ENCODE measurements at regions not wholly inside any gene's neighbourhood (a gene's known extent, or its start where the extent isn't known, plus 50 kb on each side); places are given as distances from the start of the nearest gene placed in this dataset.

GRCh38 chr16:54422569-54422978 lies 136.0 kb upstream of the IRX3 start:
- Mint-ChIP-seq H3K27ac (no peak overlapping the region), H3K4me3 (no peak overlapping the region), H3K36me3 (ENCODE audit: low read depth) (no peaks in the 10 kb centered on the region), H3K9me3 (ENCODE audit: low read depth) (no peaks in the 10 kb centered on the region), H3K4me1 (no peaks in the 10 kb centered on the region), H3K27me3 (peaks cover 11% of the 10 kb centered on the region)
- intact Hi-C loops (cut with DNase I, micrococcal nuclease): no loop called here
- CTCF ChIA-PET: no interaction called here
- ATAC-seq (peak; percentile 12), DNase-seq (no peak)
- POLR2A ChIA-PET: no interaction called here

GRCh38 chr16:54422159-54422558 lies 135.6 kb upstream of the IRX3 start:
- intact Hi-C loops (cut with DNase I, micrococcal nuclease): no loop called here
- no peak for DNase-seq
- no peak for ATAC-seq
- H3K4me1 Mint-ChIP-seq: no peaks in the 10 kb centered on the region
- H3K4me3 Mint-ChIP-seq: no peak overlapping the region
- ChIA-PET CTCF (no interaction called here), POLR2A (no interaction called here)
- H3K9me3 Mint-ChIP-seq (ENCODE audit: low read depth): no peaks in the 10 kb centered on the region
- no peak overlapping the region for H3K27ac Mint-ChIP-seq
- H3K36me3 Mint-ChIP-seq (ENCODE audit: low read depth): no peaks in the 10 kb centered on the region
- H3K27me3 Mint-ChIP-seq: peaks cover 10% of the 10 kb centered on the region

- ChIA-PET CTCF (no interaction called here), POLR2A (no interaction called here)
- Mint-ChIP-seq H3K4me3 (no peak overlapping the region), H3K27ac (no peak overlapping the region), H3K4me1 (no peaks in the 10 kb centered on the region), H3K27me3 (peaks cover 2% of the 10 kb centered on the region), H3K36me3 (ENCODE audit: low read depth) (no peaks in the 10 kb centered on the region), H3K9me3 (ENCODE audit: low read depth) (no peaks in the 10 kb centered on the region)
- DNase-seq (no peak), ATAC-seq (no peak)
- intact Hi-C loops (cut with DNase I, micrococcal nuclease): no loop called here
Measured at GRCh38 chr16:54421220-54421619, 134.6 kb upstream of the IRX3 start.

- POLR2A ChIA-PET: no interaction called here
- Mint-ChIP-seq H3K4me3 (no peak overlapping the region), H3K27me3 (peaks cover 9% of the 10 kb centered on the region), H3K9me3 (ENCODE audit: low read depth) (no peaks in the 10 kb centered on the region), H3K4me1 (no peaks in the 10 kb centered on the region), H3K27ac (no peak overlapping the region), H3K36me3 (ENCODE audit: low read depth) (no peaks in the 10 kb centered on the region)
- ATAC-seq (no peak), DNase-seq (no peak)
- CTCF ChIA-PET: no interaction called here
- intact Hi-C loops (cut with DNase I, micrococcal nuclease): no loop called here
Measured at GRCh38 chr16:54418903-54419302, 132.3 kb upstream of the IRX3 start.

GRCh38 chr16:54417384-54417783 lies 130.8 kb upstream of the IRX3 start:
- Mint-ChIP-seq H3K36me3 (ENCODE audit: low read depth) (no peaks in the 10 kb centered on the region), H3K4me3 (no peak overlapping the region), H3K4me1 (no peaks in the 10 kb centered on the region), H3K27me3 (peaks cover 10% of the 10 kb centered on the region), H3K27ac (no peak overlapping the region), H3K9me3 (ENCODE audit: low read depth) (no peaks in the 10 kb centered on the region)
- DNase-seq: no peak
- ChIA-PET CTCF (no interaction called here), POLR2A (no interaction called here)
- intact Hi-C loops (cut with DNase I, micrococcal nuclease): no loop called here
- ATAC-seq: no peak

- POLR2A ChIA-PET: no interaction called here
- H3K9me3 Mint-ChIP-seq (ENCODE audit: low read depth): no peaks in the 10 kb centered on the region
- H3K27ac Mint-ChIP-seq: no peak overlapping the region
- intact Hi-C loops (cut with DNase I, micrococcal nuclease): no loop called here
- no peaks in the 10 kb centered on the region for H3K36me3 Mint-ChIP-seq (ENCODE audit: low read depth)
- no peak for ATAC-seq
- H3K4me3 Mint-ChIP-seq: no peak overlapping the region
- no peak for DNase-seq
- CTCF ChIA-PET: no interaction called here
- H3K27me3 Mint-ChIP-seq: peaks cover 12% of the 10 kb centered on the region
- H3K4me1 Mint-ChIP-seq: no peaks in the 10 kb centered on the region
Measured at GRCh38 chr16:54414671-54415070, 128.1 kb upstream of the IRX3 start.

GRCh38 chr16:54412777-54413455 lies 126.3 kb upstream of the IRX3 start:
- Mint-ChIP-seq H3K27me3 (peaks cover 15% of the 10 kb centered on the region), H3K4me3 (no peak overlapping the region), H3K4me1 (no peaks in the 10 kb centered on the region), H3K27ac (no peak overlapping the region), H3K36me3 (ENCODE audit: low read depth) (no peaks in the 10 kb centered on the region), H3K9me3 (ENCODE audit: low read depth) (no peaks in the 10 kb centered on the region)
- DNase-seq: no peak
- intact Hi-C loops (cut with DNase I, micrococcal nuclease): no loop called here
- ChIA-PET CTCF (interaction anchor here (0.5 kb wide), 1 partner anchor 9 kb away, joined by 3 read pairs; no protein-coding TSS in a partner anchor), POLR2A (no interaction called here)
- no peak for ATAC-seq

- no peaks in the 10 kb centered on the region for H3K9me3 Mint-ChIP-seq (ENCODE audit: low read depth)
- ChIA-PET POLR2A (no interaction called here), CTCF (no interaction called here)
- H3K27ac Mint-ChIP-seq: no peak overlapping the region
- intact Hi-C loops (cut with DNase I, micrococcal nuclease): no loop called here
- DNase-seq: no peak
- no peak for ATAC-seq
- no peaks in the 10 kb centered on the region for H3K4me1 Mint-ChIP-seq
- peaks cover 15% of the 10 kb centered on the region for H3K27me3 Mint-ChIP-seq
- no peaks in the 10 kb centered on the region for H3K36me3 Mint-ChIP-seq (ENCODE audit: low read depth)
- no peak overlapping the region for H3K4me3 Mint-ChIP-seq
Measured at GRCh38 chr16:54412037-54412436, 125.5 kb upstream of the IRX3 start.

- H3K27me3 Mint-ChIP-seq: peaks cover 15% of the 10 kb centered on the region
- H3K4me3 Mint-ChIP-seq: no peak overlapping the region
- CTCF ChIA-PET: no interaction called here
- H3K36me3 Mint-ChIP-seq (ENCODE audit: low read depth): no peaks in the 10 kb centered on the region
- POLR2A ChIA-PET: no interaction called here
- no peak overlapping the region for H3K27ac Mint-ChIP-seq
- intact Hi-C loops (cut with DNase I, micrococcal nuclease): no loop called here
- H3K4me1 Mint-ChIP-seq: no peaks in the 10 kb centered on the region
- DNase-seq (no peak), ATAC-seq (no peak)
- no peaks in the 10 kb centered on the region for H3K9me3 Mint-ChIP-seq (ENCODE audit: low read depth)
Measured at GRCh38 chr16:54411544-54411943, 125.0 kb upstream of the IRX3 start.

GRCh38 chr16:54409982-54410381 lies 123.4 kb upstream of the IRX3 start:
- no peaks in the 10 kb centered on the region for H3K36me3 Mint-ChIP-seq (ENCODE audit: low read depth)
- DNase-seq (no peak), ATAC-seq (no peak)
- no peaks in the 10 kb centered on the region for H3K9me3 Mint-ChIP-seq (ENCODE audit: low read depth)
- peaks cover 15% of the 10 kb centered on the region for H3K27me3 Mint-ChIP-seq
- H3K4me1 Mint-ChIP-seq: no peaks in the 10 kb centered on the region
- ChIA-PET POLR2A (no interaction called here), CTCF (no interaction called here)
- H3K4me3 Mint-ChIP-seq: no peak overlapping the region
- no peak overlapping the region for H3K27ac Mint-ChIP-seq
- intact Hi-C loops (cut with DNase I, micrococcal nuclease): no loop called here

- no peaks in the 10 kb centered on the region for H3K4me1 Mint-ChIP-seq
- H3K27me3 Mint-ChIP-seq: peaks cover 5% of the 10 kb centered on the region
- no peaks in the 10 kb centered on the region for H3K36me3 Mint-ChIP-seq (ENCODE audit: low read depth)
- H3K4me3 Mint-ChIP-seq: no peak overlapping the region
- CTCF ChIA-PET: no interaction called here
- no peak overlapping the region for H3K27ac Mint-ChIP-seq
- no peak for DNase-seq
- POLR2A ChIA-PET: no interaction called here
- no peak for ATAC-seq
- intact Hi-C loops (cut with DNase I, micrococcal nuclease): no loop called here
- H3K9me3 Mint-ChIP-seq (ENCODE audit: low read depth): no peaks in the 10 kb centered on the region
Measured at GRCh38 chr16:54407596-54407995, 121.0 kb upstream of the IRX3 start.

GRCh38 chr16:54405478-54405877 lies 118.9 kb upstream of the IRX3 start:
- Mint-ChIP-seq H3K4me3 (no peak overlapping the region), H3K36me3 (ENCODE audit: low read depth) (no peaks in the 10 kb centered on the region), H3K27ac (no peak overlapping the region), H3K4me1 (no peaks in the 10 kb centered on the region), H3K27me3 (peaks cover 5% of the 10 kb centered on the region), H3K9me3 (ENCODE audit: low read depth) (no peaks in the 10 kb centered on the region)
- ChIA-PET CTCF (interaction anchor here (0.7 to 1.3 kb wide), 2 partner anchors 856 to 1112 kb away, joined by 3 to 4 read pairs; no protein-coding TSS in a partner anchor), POLR2A (no interaction called here)
- DNase-seq (no peak), ATAC-seq (no peak)
- intact Hi-C loops (cut with DNase I, micrococcal nuclease): no loop called here

- CTCF ChIA-PET: no interaction called here
- DNase-seq: no peak
- H3K36me3 Mint-ChIP-seq (ENCODE audit: low read depth): no peaks in the 10 kb centered on the region
- intact Hi-C loops (cut with DNase I, micrococcal nuclease): no loop called here
- no peak overlapping the region for H3K4me3 Mint-ChIP-seq
- ATAC-seq: no peak
- no peak overlapping the region for H3K27ac Mint-ChIP-seq
- no peaks in the 10 kb centered on the region for H3K9me3 Mint-ChIP-seq (ENCODE audit: low read depth)
- peaks cover 6% of the 10 kb centered on the region for H3K27me3 Mint-ChIP-seq
- POLR2A ChIA-PET: no interaction called here
- no peaks in the 10 kb centered on the region for H3K4me1 Mint-ChIP-seq
Measured at GRCh38 chr16:54403580-54403979, 117.0 kb upstream of the IRX3 start.
